Sigmoid colon (tissue), 4 donors: ENCODE measurements at regions not wholly inside any gene's neighbourhood (a gene's known extent, or its start where the extent isn't known, plus 50 kb on each side); places are given as distances from the start of the nearest gene placed in this dataset.

ENCODE experiments used
- CTCF ChIP-seq, 4 experiments: fragments of 450-650 bp in 3 of 4; fragments of 200-600 bp in 1 of 4; IDR thresholded peaks; one replicate each; pipeline ENCODE4 v1.5.1; 2016 to 2019; ENCODE audit warnings: antibody characterized with exemption in 4 of 4, mild to moderate bottlenecking in 3 of 4, moderate library complexity in 2 of 4
- EP300 ChIP-seq, 4 donors: sonication (generic); formaldehyde crosslinking; IDR thresholded peaks; one replicate each; pipeline ENCODE4 v1.6.1; 2017; ENCODE audit warnings: antibody characterized with exemption in 4 of 4
- POLR2A ChIP-seq, 2 donors: fragments of 450-650 bp; IDR thresholded peaks; one replicate each; pipeline ENCODE4 v1.6.1; 2016; ENCODE audit warnings: antibody characterized with exemption in 2 of 2, mild to moderate bottlenecking in 2 of 2, moderate library complexity in 2 of 2
- POLR2AphosphoS5 ChIP-seq, 4 donors: sonication (generic); formaldehyde crosslinking; IDR thresholded peaks; one replicate each; pipeline ENCODE4 v1.6.1; 2017; ENCODE audit warnings: antibody characterized with exemption in 4 of 4

- no peak for TF ChIP-seq POLR2A (IDR thresholded peaks at IDR 0.05)
- TF ChIP-seq POLR2AphosphoS5 (IDR thresholded peaks at IDR 0.05) = no peak
- no peak for TF ChIP-seq CTCF (IDR thresholded peaks at IDR 0.05)
- no peak for TF ChIP-seq EP300 (IDR thresholded peaks at IDR 0.05)
These were observed 273.2 kb upstream of the PRDM9 start for GRCh38 chr5:23234197-23234596.
